NCI-H1694 treated with DMSO at 0.1 percent for 48 hours (cell line): ENCODE measurements at regions not wholly inside any gene's neighbourhood (a gene's known extent, or its start where the extent isn't known, plus 50 kb on each side); places are given as distances from the start of the nearest gene placed in this dataset.

Experiments used
- DNase-seq: peaks from one replicate; lab custom pipeline; 2025; lab: John Stamatoyannopoulos, UW

DNA sequence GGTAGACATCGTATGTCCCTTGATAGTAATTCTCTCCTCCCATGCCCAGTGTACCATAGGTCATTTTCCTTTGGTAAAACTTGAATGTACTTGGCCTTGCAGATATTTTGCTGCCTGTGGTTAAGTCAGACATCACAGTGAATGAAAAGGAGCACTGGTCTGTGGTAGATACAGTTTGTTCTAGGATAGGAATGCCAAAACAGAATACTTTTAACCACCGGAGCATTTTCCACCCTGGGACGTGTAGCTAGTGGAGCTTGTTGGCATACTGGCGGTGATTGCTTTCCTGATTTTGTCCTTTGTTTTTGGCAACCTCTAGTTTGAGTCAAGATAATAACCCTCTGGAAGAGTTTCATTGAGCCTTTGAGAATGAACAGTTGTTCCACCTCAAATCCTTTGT is 92.0 kb upstream of the BMPER start:
- no peak for DNase-seq

DNA sequence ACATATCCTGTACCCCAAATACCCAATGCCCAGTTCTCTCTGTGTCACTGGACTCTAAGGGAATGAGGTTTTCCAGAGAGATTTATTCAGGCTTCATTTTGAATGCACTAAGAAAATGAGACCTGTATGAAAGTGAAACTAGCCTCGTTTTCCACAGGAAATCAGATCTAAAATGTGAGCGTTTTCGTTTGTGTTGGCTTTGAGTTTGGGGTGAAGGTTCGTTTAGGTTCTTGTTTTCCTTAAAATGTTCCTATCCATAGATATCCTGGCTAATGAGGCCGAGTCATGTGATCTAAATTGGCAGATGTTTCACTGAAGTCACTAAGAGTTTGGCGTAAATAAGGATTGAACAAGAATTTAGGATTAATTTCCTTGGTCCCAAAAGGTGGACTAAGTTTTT is 90.9 kb upstream of the BMPER start:
- DNase-seq: no peak

DNA sequence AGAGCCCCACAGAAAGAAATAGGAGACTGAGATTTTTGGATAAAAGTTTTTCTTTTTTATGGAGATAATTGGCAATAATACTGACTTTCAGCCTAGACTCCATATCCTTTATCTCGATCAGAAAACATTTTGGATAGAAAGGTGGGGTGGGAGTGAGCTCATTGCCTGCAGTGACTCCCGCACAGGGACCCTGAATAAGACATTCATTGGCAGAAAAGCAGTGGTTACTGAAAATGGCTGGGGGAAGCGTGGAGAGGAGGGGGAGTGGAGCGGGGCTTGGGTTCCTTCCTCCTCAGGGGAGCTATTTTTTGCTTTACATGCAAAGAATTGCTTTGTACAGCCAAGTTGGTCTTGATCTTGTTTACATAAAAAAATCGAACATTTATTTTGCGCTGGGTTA is 90.4 kb upstream of the BMPER start:
- DNase-seq: no peak

DNA sequence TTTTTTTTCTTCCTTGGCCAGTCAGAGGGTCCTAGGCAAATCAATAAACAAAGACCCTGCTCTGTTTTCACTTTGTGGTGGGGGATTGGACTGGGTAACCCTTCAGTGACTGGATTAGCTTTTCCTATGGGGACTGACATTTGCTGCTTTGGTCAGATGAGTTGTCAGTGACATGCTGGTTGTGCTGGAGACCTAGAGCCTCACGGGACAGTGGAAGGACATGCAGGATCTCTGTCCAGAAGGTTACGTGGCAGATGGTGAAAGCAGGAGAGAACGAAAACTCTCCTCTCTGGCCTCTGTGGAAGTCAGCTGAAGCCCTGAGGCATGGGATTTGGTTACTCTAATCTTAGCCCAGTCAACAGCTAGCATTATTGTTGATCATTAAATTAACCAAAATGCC is 90.0 kb upstream of the BMPER start:
- DNase-seq: no peak

DNA sequence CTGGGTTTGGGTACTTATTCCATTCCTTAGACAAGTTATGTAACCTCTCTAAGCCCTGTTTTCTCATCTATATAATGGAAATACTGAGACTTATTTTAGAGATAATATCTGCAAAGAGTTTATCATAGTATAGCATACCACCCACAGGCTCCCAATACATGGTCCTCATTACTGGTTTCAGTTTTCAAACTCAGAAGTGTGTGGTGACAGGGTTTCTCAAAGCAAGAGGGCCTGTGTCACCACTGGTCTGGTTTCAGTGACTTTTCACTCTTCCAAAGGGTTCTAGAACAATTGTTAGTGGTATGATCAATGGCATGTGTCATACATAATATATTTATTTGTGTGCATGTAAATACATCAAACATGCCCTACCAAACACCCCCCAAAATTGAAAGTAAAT is 89.2 kb upstream of the BMPER start:
- DNase-seq: no peak

DNA sequence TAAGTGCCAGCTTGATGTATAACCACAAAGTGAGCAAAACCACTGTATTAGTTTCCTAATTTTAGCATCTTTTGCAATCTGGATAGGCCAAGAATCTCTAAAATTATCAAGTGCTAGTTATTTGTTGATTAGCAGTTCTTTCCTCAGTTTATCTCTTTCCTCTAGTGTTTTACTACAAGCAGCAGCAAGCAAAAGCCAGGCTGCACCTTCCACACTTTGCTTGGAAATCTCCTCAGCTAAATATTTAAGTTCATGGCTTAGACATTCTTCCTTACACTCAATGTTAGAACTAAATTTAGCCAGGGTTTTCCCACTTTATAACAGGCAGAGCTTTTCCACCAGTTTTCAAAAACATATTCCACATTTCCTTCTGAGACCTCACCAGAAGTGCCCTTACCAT is 85.7 kb upstream of the BMPER start:
- no peak for DNase-seq

DNA sequence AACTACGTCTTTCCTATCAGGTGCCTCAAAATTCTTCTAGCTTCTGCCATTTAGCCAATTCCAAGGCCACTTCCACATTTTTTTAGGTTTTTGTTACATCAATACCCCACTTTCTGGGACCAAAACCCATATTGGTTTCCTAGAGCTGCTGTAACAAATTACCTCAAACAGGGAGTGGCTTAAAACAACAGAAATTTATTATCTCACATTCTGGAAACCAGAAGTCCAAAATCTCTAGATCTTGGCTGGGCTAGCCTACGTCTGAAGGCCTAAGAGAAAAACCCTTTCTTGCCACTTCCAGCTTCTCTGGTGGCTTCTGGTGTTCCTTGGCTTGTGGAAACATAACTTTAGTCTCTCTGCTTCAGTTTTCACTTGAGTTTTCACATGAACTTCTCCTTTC is 85.1 kb upstream of the BMPER start:
- no peak for DNase-seq

DNA sequence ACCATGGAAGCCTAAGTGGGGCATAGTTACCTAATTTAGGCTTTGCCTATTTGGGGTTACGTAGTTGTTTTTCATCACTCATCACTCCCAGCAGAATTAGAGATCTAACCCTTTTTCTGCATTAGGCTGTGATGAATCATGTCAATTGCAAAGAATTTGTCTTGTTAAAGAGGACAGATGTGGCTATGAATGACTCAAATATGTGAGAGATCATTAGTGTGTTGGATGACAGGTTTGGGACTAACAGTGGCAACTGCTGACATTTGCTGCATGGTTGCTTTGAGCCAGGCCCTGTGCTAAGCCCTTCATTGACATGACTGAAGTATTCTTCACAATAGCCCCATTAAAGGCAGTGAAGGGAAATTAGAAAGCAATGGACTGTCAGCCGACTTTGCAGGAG is 83.4 kb upstream of the BMPER start:
- no peak for DNase-seq

DNA sequence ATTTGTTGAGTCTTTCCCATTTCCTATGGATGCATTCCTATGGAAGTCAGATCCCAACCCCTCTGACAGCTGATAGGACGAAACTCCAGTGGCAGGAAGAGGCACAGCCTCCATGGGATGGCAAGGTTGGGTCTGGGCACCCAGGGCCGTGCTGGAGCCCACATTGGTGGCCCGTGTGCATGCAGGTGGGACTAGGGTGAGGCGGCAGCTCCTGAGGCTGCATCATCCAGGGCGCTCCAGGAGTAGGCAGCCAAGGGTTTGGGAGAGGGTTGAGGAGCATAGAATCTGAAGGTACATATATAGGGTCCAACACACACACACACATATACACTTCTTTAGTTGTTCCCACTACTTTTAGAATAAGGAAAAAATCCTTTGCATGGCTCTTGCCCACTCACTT is 81.4 kb upstream of the BMPER start:
- DNase-seq: no peak

DNA sequence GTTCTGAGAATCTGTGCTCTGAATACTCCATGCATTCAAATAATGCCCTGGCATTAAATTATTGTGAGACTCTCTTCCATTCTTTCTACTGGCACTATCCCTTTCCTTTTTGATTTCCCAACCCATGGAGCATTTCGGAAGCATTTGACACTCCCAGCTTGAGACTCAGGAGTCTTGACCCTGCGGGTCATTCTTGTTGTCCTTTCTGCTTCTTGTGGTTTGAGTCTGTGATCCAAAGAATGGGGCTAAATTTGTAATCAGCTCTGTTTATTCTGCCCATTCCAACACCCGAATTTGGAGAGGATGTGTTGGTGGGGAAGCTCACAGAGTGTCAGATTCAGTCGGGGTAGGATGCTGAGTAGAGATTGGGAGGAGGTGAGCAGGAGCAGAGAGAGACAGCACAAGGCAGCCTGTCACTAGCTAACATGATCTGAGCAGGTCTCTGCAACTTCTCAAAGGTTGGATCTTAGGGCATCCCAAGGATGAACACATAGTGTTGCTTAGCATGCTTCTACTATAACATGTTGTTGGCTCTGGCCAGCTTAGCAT is 80.4 kb upstream of the BMPER start:
- DNase-seq: no peak

DNA sequence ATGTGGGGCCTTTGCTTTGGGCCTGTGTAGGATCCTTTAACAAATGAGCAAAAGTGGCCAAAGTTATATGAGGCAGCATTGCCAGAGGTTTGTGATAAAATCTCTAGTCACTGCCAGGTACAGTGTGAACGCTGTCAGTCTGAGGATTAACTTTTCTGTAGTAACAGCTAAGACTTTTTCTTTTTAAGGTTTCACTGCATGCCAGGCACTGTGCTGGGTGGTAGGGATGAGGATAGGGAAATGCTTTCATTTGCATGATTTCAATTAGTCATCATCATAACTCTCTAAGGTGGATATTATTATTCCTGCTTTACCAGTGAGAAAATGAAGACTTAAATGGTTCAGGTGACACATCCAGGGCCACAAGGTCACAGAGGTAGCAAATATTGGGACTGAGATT is 79.7 kb upstream of the BMPER start:
- no peak for DNase-seq

DNA sequence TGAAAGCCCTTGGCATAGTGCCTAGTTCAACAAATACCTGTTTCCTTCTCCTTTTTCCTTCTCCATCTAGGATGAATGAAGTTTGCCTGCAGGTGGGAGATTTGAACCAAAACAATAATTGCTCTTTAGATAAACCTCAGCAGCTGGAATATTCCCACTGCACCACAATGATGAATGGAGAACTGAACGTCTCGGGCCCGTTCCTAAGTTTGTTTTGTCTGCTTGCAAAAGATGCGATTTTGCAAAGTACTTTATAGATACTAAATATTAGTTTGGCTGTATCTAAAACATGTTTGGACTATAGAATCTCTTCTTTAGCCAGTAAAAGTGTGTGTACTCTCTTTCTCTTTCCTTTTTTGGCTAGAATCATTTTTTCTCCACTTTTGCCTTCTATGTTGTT is 75.8 kb upstream of the BMPER start:
- DNase-seq: no peak

DNA sequence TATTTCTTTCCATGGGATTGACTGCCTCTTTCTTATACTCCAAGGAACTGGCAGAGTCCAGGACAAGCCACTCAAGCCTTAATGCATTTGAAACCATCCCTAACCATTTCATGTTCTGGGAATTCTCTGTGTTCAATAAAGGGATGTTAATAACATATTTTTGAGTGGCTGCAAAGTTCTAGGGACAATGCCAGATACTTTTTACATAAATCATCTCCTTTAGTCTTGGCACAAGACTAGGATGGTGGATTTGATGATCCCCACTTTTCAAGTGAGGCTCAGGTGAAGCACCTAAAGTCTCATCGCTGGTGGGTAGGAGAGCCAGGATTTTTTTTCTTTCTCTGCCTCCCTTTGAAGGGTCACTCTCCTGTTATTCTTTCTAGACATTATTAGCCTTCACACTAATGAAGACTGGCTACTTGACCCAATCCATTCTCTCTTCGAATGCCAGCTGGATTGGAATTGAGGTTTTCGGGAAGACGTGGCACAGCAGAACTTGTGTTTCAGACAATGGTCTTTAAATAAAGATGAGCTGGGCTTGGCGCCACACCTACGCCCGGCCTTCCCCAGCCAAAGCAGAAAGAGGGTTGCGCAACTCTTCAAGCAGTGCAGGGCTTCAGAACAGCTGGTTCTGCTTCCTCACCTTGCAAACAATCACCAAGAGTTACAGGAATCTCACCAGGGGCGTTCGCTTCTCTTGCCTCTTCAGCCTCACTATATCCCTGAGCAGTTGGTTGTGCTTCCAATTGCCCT is 73.8 kb upstream of the BMPER start:
- no peak for DNase-seq

DNA sequence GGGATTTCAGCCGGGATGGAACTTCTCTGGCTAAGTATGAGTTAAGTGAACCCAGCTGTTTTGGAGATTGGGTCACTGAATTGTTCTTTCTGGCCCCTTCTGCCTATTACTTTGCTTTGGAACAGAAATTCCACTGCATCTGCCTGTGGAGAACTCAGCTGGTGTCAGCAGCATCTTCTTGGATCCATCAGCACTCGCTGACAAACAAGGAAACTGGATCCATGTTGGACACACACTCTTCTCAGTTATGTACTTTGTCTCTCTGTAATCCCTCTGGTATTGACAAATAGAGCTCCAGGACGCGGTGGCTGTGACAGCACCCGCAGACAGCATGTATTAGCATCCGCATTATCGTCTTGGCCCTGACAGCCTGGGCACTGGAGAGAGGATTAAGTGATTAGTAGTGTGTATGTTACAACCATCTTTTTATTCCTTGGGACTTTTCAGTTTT is 73.0 kb upstream of the BMPER start:
- DNase-seq: no peak

DNA sequence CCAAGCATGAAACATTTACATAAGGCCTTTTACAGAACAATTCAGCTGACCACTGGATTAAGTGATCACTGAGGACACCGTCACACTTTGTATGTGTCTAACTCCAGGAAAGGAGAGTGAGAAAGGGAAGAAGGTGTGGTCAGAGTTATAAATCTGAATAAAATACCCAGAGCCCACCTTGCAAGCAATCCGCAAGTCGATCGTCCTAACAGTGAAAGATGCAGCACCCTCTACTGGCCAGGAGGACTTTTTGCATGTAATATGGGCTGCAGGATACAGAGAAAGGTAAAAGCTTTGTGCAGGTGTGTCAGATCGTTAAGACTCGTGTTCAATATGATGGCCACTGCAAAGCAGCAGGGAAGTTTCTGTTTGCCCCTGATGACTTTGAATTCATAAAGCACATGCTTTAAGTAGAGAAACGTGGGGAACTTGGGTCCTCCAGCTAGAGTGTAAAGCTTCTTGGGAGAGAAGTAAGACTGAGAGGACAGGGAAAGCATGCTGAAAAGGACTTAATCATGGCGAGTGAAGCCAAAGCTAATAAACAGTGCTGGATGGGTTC is 68.5 kb upstream of the BMPER start:
- no peak for DNase-seq

DNA sequence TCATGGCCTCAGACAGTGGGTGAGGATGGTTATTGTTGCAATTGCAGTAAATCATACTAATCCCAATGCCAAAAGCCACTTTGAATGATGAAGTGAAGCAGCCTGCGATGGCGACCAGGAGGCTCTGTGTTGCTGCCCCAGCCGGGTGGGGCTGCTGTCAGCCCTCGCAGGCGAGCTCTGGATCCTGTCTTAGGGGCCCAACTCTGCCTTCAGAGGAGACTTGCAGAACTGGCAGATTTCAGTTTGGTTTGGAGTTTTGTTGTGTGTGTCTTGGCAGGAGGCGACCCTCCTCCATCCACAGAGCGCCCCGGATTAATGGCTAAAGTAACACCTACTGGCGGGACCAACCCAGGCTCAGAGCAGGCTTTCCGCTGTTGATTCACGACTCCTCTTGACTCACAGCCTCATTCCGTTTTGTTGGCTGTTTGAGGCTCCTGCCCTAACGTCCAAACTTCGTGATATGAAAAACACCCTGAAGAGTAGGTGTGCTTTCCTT is 67.9 kb upstream of the BMPER start:
- DNase-seq: no peak

DNA sequence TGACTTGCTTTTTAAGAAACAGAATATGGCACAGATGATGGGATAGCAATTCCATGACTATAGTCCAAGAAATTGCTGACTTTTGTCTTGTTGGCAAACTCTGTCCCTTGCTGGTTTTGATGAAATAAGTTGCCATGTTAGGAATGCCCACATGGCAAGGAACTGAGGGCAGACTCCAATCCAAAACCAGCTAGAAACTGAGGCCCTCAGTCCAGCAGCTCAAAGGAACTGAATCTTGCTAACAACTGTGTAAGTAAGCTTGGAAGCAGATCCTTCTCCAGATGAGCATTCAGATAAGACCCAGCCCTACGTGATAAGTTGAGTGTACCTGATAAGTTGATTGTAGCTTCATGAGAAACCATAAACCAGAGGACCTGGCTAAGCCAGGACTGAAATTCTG is 64.3 kb upstream of the BMPER start:
- no peak for DNase-seq

DNA sequence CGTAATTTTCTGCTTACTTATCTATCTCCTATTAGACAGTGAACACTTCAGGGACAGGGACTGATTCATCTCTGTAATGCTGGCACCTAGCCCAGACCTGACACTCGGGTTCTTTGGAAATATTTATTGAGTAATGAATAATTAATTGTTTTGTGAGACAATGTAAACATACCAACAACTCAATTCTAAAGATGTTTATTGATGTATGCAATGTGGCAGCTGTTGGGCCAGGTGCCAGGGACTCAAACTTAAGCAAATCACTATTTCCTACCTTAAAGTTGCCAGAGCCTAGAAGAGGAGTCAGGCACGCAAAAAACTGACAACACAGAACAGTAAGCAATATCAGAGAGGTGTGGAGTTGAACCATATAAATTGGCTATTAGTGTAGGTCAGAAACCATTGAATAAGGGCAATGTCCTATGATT is 63.6 kb upstream of the BMPER start:
- DNase-seq: peak; percentile 61

DNA sequence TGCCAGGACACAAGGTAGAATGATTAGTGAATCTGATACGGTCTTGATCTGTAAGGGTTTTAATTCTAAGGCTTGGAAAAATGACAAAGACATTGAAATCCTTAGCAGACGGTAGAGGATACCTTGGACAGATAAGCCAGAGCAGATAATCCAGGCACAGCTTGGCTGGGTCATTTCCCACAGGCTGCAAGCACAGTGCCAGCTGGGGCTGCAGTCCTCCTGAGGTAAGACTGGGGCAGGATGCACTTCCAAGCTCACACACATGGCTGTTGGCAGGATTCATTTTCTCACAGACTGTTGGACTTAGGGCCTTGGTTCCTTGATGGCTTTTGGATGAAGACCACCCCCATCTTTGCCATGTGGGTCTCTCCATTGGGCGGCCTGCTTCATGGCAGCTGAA is 63.2 kb upstream of the BMPER start:
- DNase-seq: no peak

DNA sequence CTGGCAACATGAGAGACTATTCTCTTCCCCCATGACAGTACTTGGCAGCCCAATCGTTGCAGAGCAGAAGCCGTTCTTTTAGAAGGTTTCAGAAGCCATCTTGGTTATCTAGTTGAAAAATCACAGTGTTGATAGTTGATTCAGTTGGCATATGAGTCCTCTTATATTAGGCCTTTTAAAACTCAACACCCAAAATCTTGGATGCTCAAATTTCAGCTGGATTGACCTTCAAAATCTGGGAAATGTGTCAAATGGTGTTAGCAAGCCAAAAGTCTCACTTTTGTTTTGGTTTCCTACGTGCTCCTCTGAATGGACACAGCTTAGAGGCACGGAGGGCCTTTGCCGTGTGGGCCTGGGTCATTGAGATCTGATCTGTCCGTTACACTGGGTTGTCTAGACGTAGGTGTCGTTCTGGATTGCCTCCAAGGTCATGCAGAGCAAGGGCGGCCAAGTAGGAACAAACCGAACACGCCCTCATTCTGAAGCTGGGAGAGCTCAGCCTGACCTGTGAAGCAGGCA is 59.3 kb upstream of the BMPER start:
- no peak for DNase-seq

DNA sequence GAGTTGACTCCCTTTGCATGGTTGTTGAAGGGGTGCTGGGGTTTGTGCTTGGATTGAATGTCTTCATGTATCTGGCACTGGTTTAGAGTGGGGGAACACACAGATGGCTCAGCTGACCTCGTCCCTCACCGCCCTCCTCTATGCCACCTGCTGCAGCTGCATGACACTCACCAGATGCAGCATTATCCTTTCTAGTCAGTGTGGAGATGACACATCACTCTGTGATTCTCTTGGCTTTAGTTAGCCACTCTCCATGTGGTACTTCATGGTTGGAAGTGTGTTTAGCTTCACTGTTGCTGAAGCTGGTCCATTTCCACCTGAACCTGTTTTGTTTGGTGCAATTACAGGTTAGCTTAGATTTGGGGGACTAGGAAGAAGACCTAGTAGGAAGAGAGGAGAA is 56.3 kb upstream of the BMPER start:
- DNase-seq: no peak

DNA sequence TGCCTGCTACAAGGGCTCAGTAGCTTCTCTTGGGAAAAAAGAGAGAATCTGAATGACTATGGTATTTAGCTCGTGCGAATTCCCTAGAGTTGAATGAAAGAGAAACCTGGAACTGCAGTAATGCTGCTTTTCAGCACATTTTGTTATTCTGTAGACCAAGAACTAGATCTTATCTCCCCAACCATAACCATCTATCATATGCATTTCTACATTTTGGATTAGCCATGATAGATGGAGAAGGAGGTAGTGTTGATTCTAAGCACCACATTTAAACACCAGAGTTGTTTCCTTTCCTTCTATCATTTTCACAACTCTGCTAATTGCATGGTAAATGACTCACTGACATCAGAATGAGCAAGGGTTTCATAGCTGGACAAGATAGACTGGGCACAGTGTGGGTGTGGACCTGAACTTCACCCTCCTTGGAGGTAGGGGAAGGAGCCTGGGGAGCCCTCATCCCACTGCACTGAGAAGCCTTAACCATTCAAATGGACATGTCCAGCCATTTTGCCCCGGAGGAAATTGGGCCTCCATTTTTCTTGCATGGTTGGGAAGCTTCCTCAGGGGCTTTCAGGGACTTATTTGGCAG is 55.3 kb upstream of the BMPER start:
- DNase-seq: no peak

DNA sequence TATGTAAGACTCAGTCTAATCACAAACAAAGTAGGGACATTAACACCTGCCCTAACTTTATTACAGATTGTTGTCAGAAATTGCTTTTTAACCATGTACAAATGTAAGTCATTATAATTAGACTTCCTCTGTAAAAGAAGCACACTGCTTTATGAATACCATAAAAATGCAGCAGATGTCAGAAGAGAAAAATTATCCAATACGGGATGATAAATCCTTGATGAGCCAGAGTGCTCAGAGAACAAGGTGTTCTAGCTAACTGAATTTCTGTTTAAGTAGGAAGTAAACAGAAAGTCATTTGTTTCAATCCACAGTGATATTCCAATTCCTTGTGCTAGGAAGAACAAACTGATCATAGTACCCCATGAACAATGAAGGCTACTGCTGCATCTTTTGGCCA is 54.6 kb upstream of the BMPER start:
- no peak for DNase-seq
